ENCODE measurements at regions not wholly inside any gene's neighbourhood (a gene's known extent, or its start where the extent isn't known, plus 50 kb on each side); places are given as distances from the start of the nearest gene placed in this dataset.

- DNase-seq (ENCODE audit: low read depth) = no peak
Observed at GRCh38 chr6:163835439-163836171, 421.1 kb downstream of the QKI start.

GRCh38 chr6:163834226-163834970 is 419.9 kb downstream of the QKI start:
- DNase-seq (ENCODE audit: low read depth) = no peak

GRCh38 chr6:163831736-163832135 is 417.2 kb downstream of the QKI start:
- DNase-seq (ENCODE audit: low read depth) = no peak

GRCh38 chr6:163830641-163831040 is 416.1 kb downstream of the QKI start:
- no peak for DNase-seq (ENCODE audit: low read depth)

- DNase-seq (ENCODE audit: low read depth) = no peak
Observed at GRCh38 chr6:163828038-163828795, 413.7 kb downstream of the QKI start.

- no peak for DNase-seq (ENCODE audit: low read depth)
Observed at GRCh38 chr6:163827143-163827542, 412.6 kb downstream of the QKI start.

GRCh38 chr6:163826629-163827028 is 412.1 kb downstream of the QKI start:
- no peak for DNase-seq (ENCODE audit: low read depth)

- DNase-seq (ENCODE audit: low read depth) = no peak
Observed at GRCh38 chr6:163825033-163825432, 410.5 kb downstream of the QKI start.

- no peak for DNase-seq (ENCODE audit: low read depth)
Observed at GRCh38 chr6:163823577-163823976, 409.1 kb downstream of the QKI start.

- no peak for DNase-seq (ENCODE audit: low read depth)
Observed at GRCh38 chr6:163820745-163821458, 406.4 kb downstream of the QKI start.

- DNase-seq (ENCODE audit: low read depth) = no peak
Observed at GRCh38 chr6:163820171-163820570, 405.7 kb downstream of the QKI start.

GRCh38 chr6:163818719-163819118 is 404.2 kb downstream of the QKI start:
- DNase-seq (ENCODE audit: low read depth) = no peak

GRCh38 chr6:163816441-163816840 is 401.9 kb downstream of the QKI start:
- DNase-seq (ENCODE audit: low read depth) = no peak

- no peak for DNase-seq (ENCODE audit: low read depth)
Observed at GRCh38 chr6:163815796-163816195, 401.3 kb downstream of the QKI start.

GRCh38 chr6:163814494-163815364 is 400.2 kb downstream of the QKI start:
- no peak for DNase-seq (ENCODE audit: low read depth)

GRCh38 chr6:163813979-163814493 is 399.5 kb downstream of the QKI start:
- DNase-seq (ENCODE audit: low read depth) = no peak

GRCh38 chr6:163811317-163811716 is 396.8 kb downstream of the QKI start:
- no peak for DNase-seq (ENCODE audit: low read depth)

GRCh38 chr6:163809364-163809763 is 394.8 kb downstream of the QKI start:
- DNase-seq (ENCODE audit: low read depth) = no peak

GRCh38 chr6:163808871-163809270 is 394.4 kb downstream of the QKI start:
- DNase-seq (ENCODE audit: low read depth) = no peak

- DNase-seq (ENCODE audit: low read depth) = no peak
Observed at GRCh38 chr6:163808231-163808630, 393.7 kb downstream of the QKI start.
